Activated CD4-positive, alpha-beta T cell treated with anti-CD3 and anti-CD28 coated beads, Interleukin-2, amount 50 U/mL, for 1 hour (primary cell): ENCODE measurements at regions not wholly inside any gene's neighbourhood (a gene's known extent, or its start where the extent isn't known, plus 50 kb on each side); places are given as distances from the start of the nearest gene placed in this dataset.
"Not testable (repeated sequence)": the region's sequence is repeated elsewhere in the genome, so short reads cannot be mapped to it uniquely, and the experiment has no call there.

Experiments used
- DNase-seq: peaks from one replicate; pipeline ENCODE4 v3.0.0-alpha.2; 2020

GRCh38 chr2:160550048-160550447 lies 56.4 kb upstream of the RBMS1 start:
- DNase-seq = no peak

DNA sequence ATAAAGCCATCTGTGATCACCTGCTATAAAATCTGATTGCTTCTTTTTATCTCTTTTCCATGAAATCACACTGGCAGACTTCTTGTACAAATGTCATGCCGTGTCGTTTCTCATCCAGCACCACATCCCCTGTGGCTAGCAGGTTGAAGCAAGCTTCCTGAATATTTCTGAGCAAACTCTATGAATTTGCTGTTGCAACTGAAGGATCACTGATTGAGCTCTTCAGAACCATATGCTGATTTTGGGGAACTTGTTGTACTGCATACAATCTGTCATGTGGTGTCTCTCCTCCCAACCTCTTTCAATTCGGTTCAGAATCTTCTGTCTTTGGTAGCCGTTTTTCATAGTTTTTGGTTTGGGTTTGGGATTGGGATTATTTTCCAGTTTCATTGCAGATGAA lies 57.7 kb upstream of the RBMS1 start:
- DNase-seq = no peak

DNA sequence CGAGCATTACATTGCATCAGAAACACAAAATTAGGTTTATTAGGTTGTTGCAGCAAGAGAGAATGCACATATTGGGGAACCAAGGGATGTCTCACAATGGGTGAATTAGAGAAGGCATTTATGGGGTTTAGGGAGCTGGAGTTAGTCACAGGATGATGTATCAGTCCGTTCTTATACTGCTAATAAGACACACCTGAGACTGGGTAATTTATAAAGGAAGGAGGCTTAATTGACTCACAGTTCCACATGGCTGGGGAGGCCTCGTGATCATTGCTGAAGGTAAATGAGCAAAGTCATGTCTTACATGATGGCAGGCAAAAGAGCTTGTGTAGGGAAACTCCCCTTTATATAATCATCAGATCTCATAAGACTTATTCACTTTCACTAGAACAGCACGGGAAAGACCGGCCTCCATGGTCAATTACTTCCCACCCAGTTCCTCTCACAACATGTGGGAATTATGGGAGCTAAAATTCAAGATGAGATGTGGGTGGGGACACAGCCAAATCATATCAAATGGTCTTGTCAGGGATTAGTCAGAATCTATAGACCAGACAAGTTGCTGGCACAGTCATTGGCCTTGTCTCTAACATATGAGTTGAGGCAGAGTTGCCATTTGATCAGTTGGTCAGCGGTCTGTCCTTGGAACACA lies 61.9 kb upstream of the RBMS1 start:
- no peak for DNase-seq

- no peak for DNase-seq
Measured at GRCh38 chr2:160557903-160558302, 64.3 kb upstream of the RBMS1 start.

DNA sequence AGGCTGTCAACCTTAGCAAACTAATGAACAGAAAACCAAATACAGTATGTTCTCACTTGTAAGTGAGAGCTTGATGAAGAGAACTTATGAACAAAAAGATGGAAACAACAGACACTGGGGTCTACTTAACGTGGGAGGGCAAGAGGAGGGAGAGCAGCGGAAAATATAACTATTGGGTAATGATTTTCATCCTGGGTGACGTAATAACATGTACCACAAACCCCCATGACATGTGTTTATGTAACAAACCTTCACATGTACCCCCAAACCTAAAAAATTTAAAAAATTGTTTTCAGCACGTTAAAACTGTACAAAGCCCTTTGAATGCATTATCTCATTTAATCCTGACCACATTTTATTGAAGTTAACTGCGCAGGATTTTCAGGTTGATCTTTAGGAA lies 64.9 kb upstream of the RBMS1 start:
- DNase-seq = no peak

- no peak for DNase-seq
Measured at GRCh38 chr2:160561551-160562295, 68.1 kb upstream of the RBMS1 start.

GRCh38 chr2:160562730-160563129 lies 69.1 kb upstream of the RBMS1 start:
- no peak for DNase-seq

GRCh38 chr2:160564591-160564990 lies 71.0 kb upstream of the RBMS1 start:
- DNase-seq = no peak

DNA sequence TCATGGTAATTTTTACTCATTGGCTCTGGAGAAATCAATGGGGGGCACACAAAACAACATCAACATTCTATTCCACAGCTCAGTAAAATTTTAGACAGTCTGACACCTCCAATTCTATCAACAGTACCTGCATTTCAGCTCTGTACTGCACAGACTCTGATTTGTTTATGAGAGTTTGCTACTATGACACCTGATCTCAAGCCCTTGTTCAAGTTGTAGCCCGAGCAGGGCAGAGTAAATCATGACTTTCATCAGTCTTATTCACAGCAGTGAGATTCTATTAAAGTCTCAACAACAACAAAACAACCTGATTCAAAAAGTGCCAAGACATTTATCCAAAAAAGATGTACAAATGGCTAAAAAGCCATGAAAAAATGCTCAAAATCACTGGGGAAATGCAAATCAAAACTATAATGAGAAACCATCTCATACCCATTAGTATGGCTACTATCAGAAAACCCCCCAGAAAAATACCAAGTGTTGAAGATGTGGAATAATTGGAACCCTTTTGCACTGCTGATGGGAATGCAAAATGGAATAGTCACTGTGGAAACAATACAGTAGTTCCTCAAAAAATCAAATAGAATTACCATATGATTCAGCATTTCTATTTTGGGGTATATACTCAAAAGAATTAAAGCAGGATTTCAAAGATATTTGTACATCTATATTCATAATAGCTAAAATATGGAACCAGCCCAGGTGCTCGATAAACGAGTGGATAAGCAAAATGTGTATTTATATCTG lies 71.7 kb upstream of the RBMS1 start:
- no peak for DNase-seq

DNA sequence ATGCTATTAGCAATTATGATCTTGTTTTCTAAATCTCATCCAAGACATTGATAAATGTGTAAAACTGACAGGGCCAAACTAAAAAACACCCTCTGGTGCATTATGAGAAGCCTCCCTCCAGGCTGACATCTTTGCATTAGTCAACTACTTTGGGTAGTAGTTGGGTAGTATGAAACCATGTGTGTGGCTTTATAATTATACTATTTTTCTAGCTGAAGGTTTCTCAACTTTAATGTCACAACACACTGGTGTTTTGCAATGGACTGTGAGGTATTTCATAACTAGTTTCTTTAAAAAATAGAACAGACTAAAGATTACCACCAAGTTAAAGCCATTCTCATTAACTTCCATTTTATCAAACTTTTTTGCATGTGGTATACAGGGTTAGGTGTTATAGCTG lies 73.1 kb upstream of the RBMS1 start:
- no peak for DNase-seq

DNA sequence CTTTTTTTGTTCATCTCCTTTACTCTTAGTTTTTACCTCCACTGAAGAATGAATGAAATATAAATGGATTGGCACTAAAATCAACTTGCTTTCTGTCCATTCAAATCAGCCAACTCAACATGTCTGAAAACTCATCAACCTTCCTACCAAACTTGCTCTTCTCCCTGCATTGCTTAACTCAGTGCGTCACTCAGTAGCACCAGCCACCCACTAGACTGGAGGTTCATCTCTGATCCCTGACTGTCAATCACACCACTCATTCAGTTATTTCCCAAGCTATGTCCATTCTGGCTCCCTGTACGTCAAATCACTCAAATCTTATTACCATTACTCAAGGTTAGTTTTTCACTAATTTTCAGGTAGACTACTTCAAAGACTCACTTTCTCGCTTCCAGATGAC lies 75.2 kb upstream of the RBMS1 start:
- DNase-seq = no peak

GRCh38 chr2:160570376-160570775 lies 76.8 kb upstream of the RBMS1 start:
- no peak for DNase-seq

DNA sequence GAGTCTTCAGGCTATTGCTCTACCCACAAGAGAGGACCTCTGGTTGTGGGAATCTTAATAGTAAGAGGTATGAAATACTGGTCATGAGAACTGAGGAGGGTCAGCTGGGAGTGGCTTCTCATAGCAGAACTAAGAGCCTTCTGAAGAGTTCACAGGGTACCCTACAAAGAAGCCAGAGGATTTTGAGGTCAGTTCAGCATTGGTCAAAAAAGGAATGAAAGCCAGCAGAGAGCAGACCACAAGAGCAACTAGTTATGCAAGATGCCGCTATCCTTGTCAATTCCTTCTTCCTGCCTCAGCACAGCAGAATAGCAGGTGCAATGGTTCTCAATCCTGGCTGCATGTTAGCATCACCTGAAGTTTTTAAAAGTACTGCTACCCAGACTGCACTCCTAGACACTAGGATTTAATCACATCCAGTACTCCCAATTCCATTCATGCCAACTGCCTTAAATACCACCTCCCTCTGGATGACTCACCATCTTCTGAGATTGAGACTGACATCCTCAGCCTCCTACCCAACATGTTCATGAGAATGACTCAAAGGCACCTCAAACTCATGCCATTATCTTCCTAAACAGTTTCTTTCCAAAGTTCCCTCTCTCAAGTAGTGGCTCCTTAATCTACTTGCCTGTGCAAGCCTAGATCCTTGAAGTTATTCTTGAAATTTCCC lies 81.0 kb upstream of the RBMS1 start:
- DNase-seq = no peak

GRCh38 chr2:160575368-160575767 lies 81.8 kb upstream of the RBMS1 start:
- no peak for DNase-seq

GRCh38 chr2:160576054-160576499 lies 82.5 kb upstream of the RBMS1 start:
- DNase-seq = no peak

GRCh38 chr2:160577081-160577480 lies 83.5 kb upstream of the RBMS1 start:
- DNase-seq = not testable (repeated sequence)

DNA sequence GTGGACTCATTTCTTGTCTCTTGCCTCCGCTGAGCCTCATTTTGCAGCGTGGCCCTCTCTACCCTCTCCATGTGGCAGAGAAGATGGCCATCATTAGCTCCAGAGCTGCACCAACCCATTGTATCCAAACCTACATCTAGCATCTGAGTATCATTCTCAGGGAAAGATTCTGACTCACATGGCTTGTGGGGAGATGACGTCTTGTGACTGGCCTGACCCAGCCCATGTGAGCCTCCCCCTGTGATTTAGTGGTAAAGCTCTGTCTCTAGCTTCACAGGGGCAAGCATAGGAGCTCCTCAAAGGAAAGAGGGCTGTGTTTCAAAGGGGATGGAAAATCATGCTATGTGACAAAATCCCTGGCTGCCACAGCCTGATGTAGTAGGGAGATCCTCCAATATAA lies 87.4 kb upstream of the RBMS1 start:
- no peak for DNase-seq

- no peak for DNase-seq
Measured at GRCh38 chr2:160581448-160581847, 87.8 kb upstream of the RBMS1 start.

GRCh38 chr2:160582081-160582480 lies 88.5 kb upstream of the RBMS1 start:
- DNase-seq = no peak

DNA sequence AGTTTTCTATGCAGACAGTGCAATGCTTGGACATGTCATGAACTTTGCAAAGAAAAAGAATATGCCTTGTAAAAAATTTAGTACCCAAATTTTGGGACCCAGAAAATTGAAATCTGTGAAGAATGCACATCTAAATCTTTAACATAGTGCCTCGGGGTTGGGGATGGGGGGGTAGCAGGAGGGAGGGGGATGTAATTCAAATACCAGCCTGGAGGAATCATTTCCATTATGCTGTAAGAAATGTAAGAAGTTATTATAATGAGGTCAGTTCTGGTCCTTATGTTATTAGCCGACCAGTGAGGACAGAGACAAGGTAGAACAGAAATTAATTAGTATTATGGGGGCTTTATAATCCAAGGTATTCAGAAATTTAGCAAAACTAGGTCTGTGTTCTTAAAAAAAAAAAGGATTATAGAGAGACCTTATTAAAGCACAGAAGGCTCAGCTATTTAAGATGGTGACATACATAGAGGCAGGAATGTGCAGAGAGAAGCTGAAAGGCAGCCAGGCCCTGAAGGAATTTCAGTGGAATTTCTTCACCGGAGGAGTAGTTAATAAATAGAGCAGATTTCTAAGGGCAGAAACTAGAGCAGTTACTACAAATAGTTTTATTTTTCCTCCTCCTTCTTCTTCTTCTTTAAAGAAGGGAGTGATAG lies 89.0 kb upstream of the RBMS1 start:
- DNase-seq = no peak

DNA sequence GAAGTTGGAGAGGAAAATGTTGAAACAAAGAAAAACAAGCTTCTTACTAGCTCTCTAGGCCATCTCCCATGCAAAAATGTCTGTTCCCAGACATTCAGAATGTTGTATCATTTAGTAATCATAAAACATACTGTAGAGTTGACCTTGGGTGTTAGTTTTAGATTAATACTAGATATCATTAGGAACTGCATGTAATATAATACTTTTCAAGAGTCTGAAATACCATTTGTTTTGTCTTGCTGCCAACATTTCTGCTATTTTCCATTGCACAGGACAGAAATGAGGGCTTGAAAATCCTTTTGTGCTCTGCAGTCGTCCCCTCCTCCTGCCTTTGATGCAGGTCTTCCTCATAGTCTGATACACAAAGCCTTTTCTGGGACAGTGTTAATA lies 89.5 kb upstream of the RBMS1 start:
- DNase-seq = no peak

DNA sequence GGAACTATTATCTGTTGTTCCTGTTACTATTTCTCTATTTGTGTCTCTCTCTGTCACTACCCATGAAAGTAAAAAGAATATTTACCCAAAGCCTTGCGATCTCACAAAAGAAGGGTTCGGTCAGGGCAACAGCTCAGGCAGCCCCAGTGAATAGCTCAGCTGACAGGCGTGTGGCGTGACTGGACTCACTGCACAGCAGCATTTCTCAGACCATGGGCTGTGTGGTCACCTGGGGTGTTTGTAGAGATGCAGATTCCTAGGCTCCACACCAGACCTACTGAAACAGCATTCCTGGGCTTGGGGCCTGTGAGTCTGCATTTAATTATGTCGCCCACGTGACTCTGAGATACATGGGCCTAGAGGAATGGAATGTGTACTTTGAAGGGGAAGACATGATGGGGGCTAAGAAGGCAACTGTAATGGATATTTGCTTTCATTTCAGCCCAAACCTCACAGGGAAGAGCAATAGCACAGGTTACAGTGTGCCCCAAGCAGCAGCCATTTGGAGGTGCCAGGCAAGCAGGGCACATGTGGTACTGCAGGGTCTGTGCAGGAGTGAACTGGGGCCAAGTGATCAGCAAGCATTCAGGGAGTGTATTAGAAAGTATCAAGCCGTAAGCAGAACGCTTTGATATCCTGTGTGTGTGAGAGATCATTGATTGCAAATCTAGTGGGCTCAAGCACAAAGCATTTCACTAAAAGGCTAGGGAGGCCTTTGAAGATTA lies 90.4 kb upstream of the RBMS1 start:
- no peak for DNase-seq
